GM23248 (cell line): ENCODE measurements at regions not wholly inside any gene's neighbourhood (a gene's known extent, or its start where the extent isn't known, plus 50 kb on each side); places are given as distances from the start of the nearest gene placed in this dataset.

Experiments
- EZH2 ChIP-seq: fragments of 200-600 bp; sonication (generic); IDR thresholded peaks from 2 replicates; pipeline ENCODE4 v1.6.1; 2018; ENCODE audit warnings: antibody characterized with exemption, mild to moderate bottlenecking; ENCODE audit not compliant: insufficient read depth, poor library complexity, severe bottlenecking
- EZH2phosphoT487 ChIP-seq: fragments of 200-600 bp; sonication (generic); IDR thresholded peaks from 2 replicates; pipeline ENCODE4 v1.6.1; 2018; ENCODE audit warnings: antibody characterized with exemption, moderate library complexity, mild to moderate bottlenecking, low read depth; ENCODE audit not compliant: insufficient read depth

DNA sequence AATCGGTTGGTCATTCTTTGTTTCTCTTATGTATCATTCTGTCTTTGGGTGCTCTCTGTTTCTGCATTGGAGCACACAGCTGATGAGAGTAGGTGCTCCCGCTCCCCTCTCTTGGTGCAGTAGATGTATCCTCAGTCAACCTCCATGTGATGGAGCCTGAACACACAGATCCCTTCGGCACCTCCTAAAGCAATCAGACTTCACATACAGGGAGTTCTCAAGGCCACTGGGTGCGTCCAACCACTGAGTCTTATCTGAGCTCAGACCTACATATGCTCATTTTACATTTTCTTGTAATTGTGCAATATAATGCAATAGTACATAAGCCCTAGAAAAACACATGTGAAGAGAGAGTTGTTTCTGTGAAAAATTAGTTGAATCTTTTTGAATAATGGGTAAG is 198.1 kb upstream of the ATP10A start:
- TF ChIP-seq EZH2phosphoT487: no peak
- TF ChIP-seq EZH2: no peak
